Liver (tissue), 3 donors: ENCODE measurements at regions not wholly inside any gene's neighbourhood (a gene's known extent, or its start where the extent isn't known, plus 50 kb on each side); places are given as distances from the start of the nearest gene placed in this dataset.

Experiments
- HNF4G ChIP-seq: IDR thresholded peaks from 2 replicates; pipeline ENCODE4 v1.6.1; 2016; ENCODE audit warnings: antibody characterized with exemption
- RXRA ChIP-seq, 2 donors: IDR thresholded peaks; 2 replicates each; pipeline ENCODE4 v1.6.1; 2017 to 2018; ENCODE audit warnings: antibody characterized with exemption in 2 of 2, mild to moderate bottlenecking in 1 of 2
- SP1 ChIP-seq: IDR thresholded peaks from 2 replicates; pipeline ENCODE4 v1.6.1; 2018; ENCODE audit warnings: antibody characterized with exemption, mild to moderate bottlenecking
- YY1 ChIP-seq: IDR thresholded peaks from 2 replicates; pipeline ENCODE4 v1.6.1; 2016; ENCODE audit warnings: antibody characterized with exemption, mild to moderate bottlenecking
- TF ChIP-seq, protein P1 (sequence below): fragments of 150-350 bp; IDR thresholded peaks from 2 replicates; pipeline ENCODE4 v1.5.1; 2017; ENCODE audit warnings: improper control_type of control experiment, low read depth, low read length; ENCODE audit not compliant: missing input control
- TF ChIP-seq, protein P2 (sequence below): IDR thresholded peaks from 2 replicates; pipeline ENCODE4 v1.6.1; 2016; ENCODE audit warnings: antibody characterized with exemption
- donor health status: healthy.
- donor health status: healthy.

DNA sequence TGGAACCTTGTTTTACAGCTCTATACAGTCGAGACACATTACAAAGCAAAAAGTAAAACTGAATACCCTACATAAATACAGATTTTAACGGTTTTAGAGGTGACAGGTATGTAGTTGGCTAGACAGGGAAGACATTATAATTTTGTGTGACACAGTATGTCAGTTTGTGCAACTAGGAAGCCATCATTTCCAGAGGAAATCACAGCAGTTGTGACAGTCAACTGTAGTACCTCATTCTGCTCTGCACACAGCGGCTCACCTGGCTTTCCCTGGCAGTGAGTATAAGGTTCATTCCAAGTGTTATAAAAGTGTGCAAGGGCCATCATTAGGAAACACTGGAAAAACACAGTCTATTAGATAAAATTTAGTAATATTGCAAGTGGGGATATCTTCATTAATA is 501.6 kb upstream of the PHF14 start:
- TF ChIP-seq, protein P1, sequence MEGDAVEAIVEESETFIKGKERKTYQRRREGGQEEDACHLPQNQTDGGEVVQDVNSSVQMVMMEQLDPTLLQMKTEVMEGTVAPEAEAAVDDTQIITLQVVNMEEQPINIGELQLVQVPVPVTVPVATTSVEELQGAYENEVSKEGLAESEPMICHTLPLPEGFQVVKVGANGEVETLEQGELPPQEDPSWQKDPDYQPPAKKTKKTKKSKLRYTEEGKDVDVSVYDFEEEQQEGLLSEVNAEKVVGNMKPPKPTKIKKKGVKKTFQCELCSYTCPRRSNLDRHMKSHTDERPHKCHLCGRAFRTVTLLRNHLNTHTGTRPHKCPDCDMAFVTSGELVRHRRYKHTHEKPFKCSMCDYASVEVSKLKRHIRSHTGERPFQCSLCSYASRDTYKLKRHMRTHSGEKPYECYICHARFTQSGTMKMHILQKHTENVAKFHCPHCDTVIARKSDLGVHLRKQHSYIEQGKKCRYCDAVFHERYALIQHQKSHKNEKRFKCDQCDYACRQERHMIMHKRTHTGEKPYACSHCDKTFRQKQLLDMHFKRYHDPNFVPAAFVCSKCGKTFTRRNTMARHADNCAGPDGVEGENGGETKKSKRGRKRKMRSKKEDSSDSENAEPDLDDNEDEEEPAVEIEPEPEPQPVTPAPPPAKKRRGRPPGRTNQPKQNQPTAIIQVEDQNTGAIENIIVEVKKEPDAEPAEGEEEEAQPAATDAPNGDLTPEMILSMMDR, result no peak
- TF ChIP-seq SP1, result no peak
- no peak for TF ChIP-seq YY1
- TF ChIP-seq, protein P2, sequence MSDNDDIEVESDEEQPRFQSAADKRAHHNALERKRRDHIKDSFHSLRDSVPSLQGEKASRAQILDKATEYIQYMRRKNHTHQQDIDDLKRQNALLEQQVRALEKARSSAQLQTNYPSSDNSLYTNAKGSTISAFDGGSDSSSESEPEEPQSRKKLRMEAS, result no peak
- TF ChIP-seq RXRA (IDR thresholded peaks at IDR 0.05), result no peak
- no peak for TF ChIP-seq HNF4G
